T-helper 2 cell treated with Interferon-gamma antibody and Interleukin-4, amounts not matched to agents 5 μg/mL and 100 μg/mL, for 36 hours (primary cell): ENCODE measurements at regions not wholly inside any gene's neighbourhood (a gene's known extent, or its start where the extent isn't known, plus 50 kb on each side); places are given as distances from the start of the nearest gene placed in this dataset.
"Not testable (repeated sequence)": the region's sequence is repeated elsewhere in the genome, so short reads cannot be mapped to it uniquely, and the experiment has no call there.

Experiments
- DNase-seq: peaks from one replicate; pipeline ENCODE4 v3.0.0; 2021; ENCODE audit warnings: low spot score
- H3K27ac Mint-ChIP-seq: one replicate; pipeline ENCODE4 v1.8.0; 2021; ENCODE audit warnings: mild to moderate bottlenecking, mixed read lengths
- H3K27me3 Mint-ChIP-seq: one replicate; pipeline ENCODE4 v1.8.0; 2021; ENCODE audit warnings: low read depth, mixed read lengths
- H3K36me3 Mint-ChIP-seq: one replicate; pipeline ENCODE4 v1.8.0; 2021; ENCODE audit warnings: low read depth, mixed read lengths
- H3K4me1 Mint-ChIP-seq: one replicate; pipeline ENCODE4 v1.8.0; 2021; ENCODE audit warnings: low read depth, mixed read lengths
- H3K4me3 Mint-ChIP-seq: one replicate; pipeline ENCODE4 v1.8.0; 2022; ENCODE audit warnings: mild to moderate bottlenecking, moderate library complexity, mixed read lengths
- H3K9me3 Mint-ChIP-seq: one replicate; pipeline ENCODE4 v1.8.0; 2021; ENCODE audit warnings: mixed read lengths

DNA sequence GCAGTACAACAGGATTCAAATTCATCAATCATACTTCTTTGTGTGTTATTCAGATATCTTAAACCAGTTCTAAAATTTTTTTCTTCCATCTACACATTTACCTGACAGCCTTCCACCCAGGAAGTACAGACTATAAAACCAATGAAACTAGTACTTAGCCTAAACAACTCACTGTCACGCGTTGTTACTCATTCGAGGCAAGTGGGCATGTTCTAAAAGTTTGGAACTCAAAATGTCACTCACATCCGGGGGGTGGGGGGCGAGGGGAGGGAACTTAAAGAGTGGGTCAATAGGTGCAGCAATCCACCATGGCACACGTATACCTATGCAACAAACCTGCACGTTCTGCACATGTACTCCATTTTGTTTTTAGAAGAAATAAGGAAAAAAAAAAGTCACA is 90.4 kb upstream of the PLEKHM1 start:
- Mint-ChIP-seq H3K27ac (no peak overlapping the region), H3K9me3 (no peaks in the 10 kb centered on the region), H3K4me1 (peaks cover 53% of the 10 kb centered on the region), H3K4me3 (no peak overlapping the region), H3K36me3 (peaks cover 39% of the 10 kb centered on the region), H3K27me3 (no peaks in the 10 kb centered on the region)
- no peak for DNase-seq

DNA sequence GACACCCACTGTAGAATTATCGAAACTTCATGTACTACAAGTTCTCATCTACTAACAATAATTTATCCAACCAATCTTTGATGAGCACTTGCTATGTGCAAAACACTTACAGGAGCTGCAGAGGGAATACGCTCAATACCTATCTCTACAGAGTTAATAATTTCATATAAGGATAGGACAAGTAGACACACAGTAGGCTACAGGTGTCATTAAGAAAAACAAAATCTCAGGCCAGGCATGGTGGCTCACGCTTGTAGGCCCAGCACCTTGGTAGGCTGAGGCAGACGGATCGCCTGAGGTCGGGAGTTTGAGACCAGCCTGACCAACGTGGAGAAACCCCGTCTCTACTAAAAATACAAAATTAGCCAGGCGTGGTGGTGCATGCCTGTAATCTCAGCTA is 91.3 kb upstream of the PLEKHM1 start:
- Mint-ChIP-seq H3K36me3 (peaks cover 34% of the 10 kb centered on the region), H3K9me3 (no peaks in the 10 kb centered on the region), H3K27ac (peak overlapping the region; percentile 42), H3K27me3 (no peaks in the 10 kb centered on the region), H3K4me3 (peak overlapping the region; percentile 8), H3K4me1 (peaks cover 47% of the 10 kb centered on the region)
- DNase-seq = no peak

DNA sequence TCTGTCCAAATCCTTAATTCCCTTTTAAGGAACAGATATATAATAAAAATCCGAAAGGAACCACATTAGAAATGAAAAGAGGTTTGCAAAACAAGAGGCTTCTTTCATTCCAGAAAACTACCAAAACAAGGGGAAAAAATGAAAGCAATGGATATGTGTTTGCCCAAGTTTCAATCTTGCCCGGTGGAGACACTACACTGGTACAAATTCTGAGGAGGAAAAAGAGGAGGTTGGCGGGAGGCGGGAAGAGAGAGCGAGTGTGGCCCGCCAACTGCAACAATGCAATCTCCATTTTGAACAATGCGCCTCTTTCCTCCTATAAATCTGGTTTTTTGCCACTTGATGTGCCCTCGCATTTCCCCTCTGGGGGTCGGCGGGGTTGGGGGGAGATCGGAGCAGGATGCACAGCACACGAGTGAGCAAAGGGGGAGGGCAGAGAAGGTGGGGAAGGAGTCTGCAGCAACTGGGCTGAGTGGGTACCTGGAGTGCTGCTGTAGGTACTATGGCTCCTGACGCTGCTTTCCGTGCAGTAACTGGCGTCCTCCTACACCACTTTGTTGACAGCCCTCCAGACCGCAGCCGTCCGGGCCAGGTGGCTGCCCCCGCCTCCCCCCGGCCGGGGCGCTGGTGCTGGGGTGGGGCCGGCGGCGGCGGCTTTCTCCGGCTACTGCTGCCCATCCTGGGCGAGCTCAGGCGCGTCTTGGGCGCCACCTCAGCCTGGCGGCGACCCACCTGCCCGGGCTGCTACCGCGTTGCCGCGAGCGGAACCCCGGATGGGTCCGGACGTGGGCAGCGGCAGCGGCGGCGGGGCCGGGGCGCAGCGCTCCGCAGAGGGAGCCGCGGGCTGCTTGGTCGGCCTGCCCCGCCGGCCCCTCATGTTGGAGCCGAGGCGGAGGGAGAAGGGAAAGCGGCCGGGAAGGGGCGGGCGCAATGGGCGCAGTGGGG is 93.8 kb upstream of the PLEKHM1 start:
- H3K27me3 Mint-ChIP-seq = no peaks in the 10 kb centered on the region

DNA sequence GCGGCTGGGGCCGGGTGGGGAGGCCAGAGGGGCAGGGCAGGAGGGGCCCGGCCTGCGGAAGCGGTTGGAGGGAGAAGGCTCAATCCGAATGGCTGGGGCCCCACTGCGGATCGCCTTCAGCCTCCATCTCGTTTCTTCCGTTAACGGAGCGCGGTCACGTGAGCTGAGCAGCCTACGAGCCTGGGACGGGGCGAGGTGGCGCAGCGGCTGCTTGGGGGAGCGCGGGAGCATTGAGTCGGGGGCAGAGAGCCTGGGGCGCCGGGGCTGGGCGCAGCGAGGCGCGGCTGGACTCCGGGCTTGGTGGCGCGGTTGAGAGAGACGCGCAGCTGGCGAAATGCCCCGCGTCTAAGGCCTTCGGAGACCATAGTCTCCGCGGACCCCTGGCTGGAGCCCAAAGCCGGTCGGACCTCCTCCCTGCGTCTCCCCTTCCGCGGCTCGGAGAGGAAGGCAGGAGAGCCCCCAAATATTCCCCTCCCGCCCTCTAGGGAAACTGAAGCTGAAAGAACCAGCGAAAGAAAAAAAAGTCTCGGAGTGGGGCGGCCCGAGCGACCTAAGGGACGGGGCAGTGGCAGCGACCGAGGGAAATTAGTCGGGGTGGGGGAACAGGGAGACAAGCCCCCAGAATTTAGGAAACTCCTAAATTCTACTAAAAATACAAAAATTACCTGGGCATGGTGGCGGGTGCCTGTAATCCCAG is 94.7 kb upstream of the PLEKHM1 start:
- DNase-seq = peak; percentile 89
- peaks cover 21% of the 10 kb centered on the region for H3K36me3 Mint-ChIP-seq
- H3K27me3 Mint-ChIP-seq, H3K9me3 Mint-ChIP-seq: not testable (repeated sequence)
- peak overlapping the region; percentile 93 for H3K4me3 Mint-ChIP-seq
- peaks cover 32% of the 10 kb centered on the region for H3K4me1 Mint-ChIP-seq
- H3K27ac Mint-ChIP-seq = peak overlapping the region; percentile 99

More for the DNA sequence above, 93.8 kb upstream of the PLEKHM1 start:
- peak; percentile 83 for DNase-seq
- Mint-ChIP-seq H3K9me3 (no peaks in the 10 kb centered on the region), H3K4me3 (peak overlapping the region; percentile 93), H3K4me1 (peaks cover 40% of the 10 kb centered on the region), H3K27ac (peak overlapping the region; percentile 99), H3K36me3 (peaks cover 27% of the 10 kb centered on the region)

DNA sequence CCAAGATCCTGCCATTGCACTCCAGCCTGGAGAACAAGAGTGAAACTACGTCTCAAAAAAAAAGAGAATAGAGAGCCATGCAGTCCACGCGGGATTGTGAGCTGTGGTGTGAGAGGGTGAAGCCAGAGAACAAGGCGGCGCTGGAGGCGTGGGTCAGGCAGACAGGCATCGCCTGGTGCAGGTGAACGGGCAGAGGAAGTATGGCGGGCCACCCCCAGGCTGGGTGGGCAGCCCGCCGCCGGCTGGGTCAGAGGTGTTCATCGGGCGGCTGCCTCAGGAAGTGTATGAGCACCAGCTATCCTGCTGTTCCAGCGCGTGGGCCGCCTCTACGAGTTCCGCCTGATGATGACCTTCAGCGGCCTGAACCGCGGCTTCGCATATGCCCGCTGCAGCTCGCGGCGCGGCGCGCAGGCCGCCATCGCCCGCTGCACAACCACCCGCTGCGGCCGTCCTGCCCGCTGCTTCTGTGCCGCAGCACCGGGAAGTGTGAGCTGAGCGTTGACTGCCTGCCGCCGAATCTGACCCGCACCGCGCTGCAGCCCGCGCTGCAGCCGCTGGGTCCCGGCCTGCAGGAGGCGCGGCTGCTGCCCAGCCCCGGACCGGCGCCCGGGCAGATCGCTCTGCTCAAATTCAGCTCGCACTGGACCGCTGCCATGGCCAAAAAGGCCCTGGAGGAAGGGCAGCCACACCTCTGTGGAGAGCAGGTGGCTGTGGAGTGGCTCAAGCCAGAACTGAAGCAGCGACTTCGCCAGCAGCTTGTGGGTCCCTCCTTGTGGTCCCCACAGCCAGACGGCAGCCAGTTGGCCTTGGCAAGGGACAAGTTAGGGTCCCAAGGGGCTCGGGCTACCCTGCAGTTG is 95.5 kb upstream of the PLEKHM1 start:
- peak overlapping the region; percentile 99 for H3K27ac Mint-ChIP-seq
- DNase-seq = peak; percentile 43
- H3K4me1 Mint-ChIP-seq = peaks cover 29% of the 10 kb centered on the region
- not testable (repeated sequence) for H3K27me3 Mint-ChIP-seq, H3K9me3 Mint-ChIP-seq
- H3K4me3 Mint-ChIP-seq = peak overlapping the region; percentile 93
- peaks cover 18% of the 10 kb centered on the region for H3K36me3 Mint-ChIP-seq

DNA sequence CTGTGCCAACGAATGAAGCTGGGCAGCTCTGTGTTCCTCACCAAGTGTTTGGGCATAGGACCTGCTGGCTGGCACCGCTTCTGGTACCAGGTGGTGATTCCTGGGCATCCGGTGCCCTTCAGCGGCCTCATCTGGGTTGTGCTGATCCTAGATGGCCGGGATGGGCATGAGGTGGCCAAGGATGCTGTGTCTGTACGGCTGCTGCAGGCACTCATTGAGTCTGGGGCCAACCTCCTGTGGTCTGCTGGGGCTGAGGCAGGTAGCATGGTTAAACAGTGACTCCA is 96.1 kb upstream of the PLEKHM1 start:
- H3K4me3 Mint-ChIP-seq, H3K9me3 Mint-ChIP-seq, DNase-seq, H3K27me3 Mint-ChIP-seq, H3K27ac Mint-ChIP-seq: not testable (repeated sequence)
- peaks cover 25% of the 10 kb centered on the region for H3K4me1 Mint-ChIP-seq
- peaks cover 14% of the 10 kb centered on the region for H3K36me3 Mint-ChIP-seq

DNA sequence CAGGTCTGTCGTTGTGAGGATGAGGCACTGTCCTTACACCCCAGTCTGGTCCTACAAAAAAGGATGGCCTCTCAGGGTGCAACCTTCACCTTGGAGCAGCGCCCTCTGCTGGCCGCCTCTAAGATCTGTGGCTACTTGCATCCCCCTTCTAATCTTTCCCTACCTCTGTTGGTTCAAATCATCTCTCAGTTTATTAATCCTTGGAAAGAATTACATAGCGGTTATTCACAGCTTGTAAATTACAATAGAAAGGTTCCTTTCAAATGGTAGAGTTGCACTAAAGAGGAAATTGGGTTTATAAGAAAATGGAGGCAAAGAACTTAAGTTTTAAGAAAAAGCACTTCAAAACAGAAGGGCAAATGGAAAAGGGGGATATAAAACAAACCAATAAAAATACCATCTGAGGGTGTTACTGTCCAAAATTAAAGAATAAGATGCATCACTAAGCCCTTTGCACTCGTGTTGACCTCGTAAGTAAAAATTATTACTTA is 102.0 kb upstream of the PLEKHM1 start:
- H3K9me3 Mint-ChIP-seq, H3K4me3 Mint-ChIP-seq, H3K4me1 Mint-ChIP-seq, H3K36me3 Mint-ChIP-seq, H3K27ac Mint-ChIP-seq: not testable (repeated sequence)
- peaks cover 19% of the 10 kb centered on the region for H3K27me3 Mint-ChIP-seq
- peak; percentile 67 for DNase-seq

DNA sequence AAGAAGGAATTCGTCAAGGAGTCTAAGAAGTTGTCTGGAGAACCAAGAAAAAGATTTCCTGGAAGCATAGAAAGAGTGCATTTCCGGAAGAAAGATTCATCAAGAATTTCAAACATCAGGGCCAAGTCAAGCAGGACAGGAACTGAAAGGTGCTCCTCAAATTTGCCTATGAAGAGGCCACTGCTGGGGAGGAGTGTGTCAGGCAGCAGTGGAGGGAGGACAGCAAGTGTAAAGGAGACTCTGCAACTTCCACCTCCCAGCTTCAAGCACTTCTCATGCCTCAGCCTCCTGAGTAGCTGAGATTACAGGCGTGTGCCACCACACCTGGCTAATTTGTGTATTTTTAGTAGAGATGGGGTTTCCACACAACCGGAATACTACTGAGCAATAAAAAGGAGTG is 105.8 kb upstream of the PLEKHM1 start:
- H3K27ac Mint-ChIP-seq, H3K4me3 Mint-ChIP-seq, H3K4me1 Mint-ChIP-seq, H3K9me3 Mint-ChIP-seq, H3K36me3 Mint-ChIP-seq, DNase-seq: not testable (repeated sequence)
- peaks cover 22% of the 10 kb centered on the region for H3K27me3 Mint-ChIP-seq

DNA sequence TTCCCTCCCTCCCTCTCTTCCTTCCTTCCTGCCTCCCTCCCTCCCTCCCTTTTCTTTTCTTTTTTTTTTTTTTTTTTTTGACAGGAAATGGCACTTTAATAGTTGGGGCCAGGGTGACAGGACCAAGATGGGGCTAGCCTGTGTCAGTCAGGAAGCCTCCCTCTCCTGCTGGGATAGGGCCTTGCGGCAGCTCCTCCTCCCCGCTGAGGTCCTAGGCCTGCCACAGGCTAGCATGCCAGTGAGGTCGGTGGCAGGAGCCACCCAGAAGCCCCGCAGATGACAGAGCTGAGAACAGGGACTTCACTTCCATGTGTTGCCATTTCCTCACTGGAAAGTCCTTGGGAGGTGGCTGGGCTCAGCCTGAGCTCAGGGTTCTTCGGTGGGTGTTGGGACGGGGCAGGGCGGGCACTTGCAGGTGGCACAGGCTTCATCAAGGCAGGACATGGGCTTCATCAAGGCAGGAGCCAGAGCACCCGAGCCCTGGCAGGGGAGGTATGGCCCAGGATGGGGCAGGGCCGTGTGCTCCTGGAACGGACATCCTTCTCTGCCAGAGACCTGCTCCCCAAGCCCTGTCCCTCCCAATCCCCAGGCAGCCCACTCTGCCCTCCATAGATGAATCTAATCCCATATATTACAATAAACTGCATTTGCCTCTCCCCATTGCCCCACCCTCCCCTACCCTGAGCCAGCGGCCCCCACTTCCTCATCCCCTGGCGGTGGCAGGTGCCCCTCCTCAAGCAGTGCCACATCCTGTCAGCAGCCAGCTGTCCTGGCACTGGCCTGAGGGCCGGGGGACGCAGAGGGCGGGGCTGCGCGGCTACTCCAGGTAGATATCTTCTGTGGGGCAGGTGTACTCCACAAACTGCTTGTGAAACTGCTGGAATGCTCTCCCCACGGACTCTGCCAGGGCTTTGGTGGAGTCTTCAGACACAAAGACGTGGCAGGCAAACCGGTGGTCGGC is 109.8 kb upstream of the PLEKHM1 start:
- not testable (repeated sequence) for H3K27ac Mint-ChIP-seq, H3K4me1 Mint-ChIP-seq, H3K4me3 Mint-ChIP-seq, H3K9me3 Mint-ChIP-seq, H3K27me3 Mint-ChIP-seq, DNase-seq, H3K36me3 Mint-ChIP-seq

DNA sequence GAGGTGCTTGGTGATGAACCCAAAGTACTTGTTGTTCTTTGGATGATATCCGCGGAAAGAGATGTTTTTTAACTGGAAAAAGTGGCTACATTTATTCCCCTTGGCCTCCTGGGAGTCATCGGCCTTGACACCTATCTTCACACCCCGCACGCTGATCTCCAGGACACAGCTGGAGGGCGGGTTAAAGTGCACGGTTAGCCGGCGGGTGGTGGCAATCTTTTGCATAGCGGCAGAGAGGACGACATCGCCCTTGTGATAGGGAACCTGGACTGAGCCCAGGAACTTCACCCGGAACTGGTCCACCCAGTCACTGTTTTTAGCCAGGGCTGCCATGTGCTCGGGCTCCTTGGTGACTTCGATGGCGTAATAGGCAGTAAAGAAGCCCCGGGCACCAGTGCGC is 110.5 kb upstream of the PLEKHM1 start:
- not testable (repeated sequence) for DNase-seq, H3K36me3 Mint-ChIP-seq, H3K9me3 Mint-ChIP-seq, H3K4me1 Mint-ChIP-seq, H3K27me3 Mint-ChIP-seq, H3K27ac Mint-ChIP-seq, H3K4me3 Mint-ChIP-seq

DNA sequence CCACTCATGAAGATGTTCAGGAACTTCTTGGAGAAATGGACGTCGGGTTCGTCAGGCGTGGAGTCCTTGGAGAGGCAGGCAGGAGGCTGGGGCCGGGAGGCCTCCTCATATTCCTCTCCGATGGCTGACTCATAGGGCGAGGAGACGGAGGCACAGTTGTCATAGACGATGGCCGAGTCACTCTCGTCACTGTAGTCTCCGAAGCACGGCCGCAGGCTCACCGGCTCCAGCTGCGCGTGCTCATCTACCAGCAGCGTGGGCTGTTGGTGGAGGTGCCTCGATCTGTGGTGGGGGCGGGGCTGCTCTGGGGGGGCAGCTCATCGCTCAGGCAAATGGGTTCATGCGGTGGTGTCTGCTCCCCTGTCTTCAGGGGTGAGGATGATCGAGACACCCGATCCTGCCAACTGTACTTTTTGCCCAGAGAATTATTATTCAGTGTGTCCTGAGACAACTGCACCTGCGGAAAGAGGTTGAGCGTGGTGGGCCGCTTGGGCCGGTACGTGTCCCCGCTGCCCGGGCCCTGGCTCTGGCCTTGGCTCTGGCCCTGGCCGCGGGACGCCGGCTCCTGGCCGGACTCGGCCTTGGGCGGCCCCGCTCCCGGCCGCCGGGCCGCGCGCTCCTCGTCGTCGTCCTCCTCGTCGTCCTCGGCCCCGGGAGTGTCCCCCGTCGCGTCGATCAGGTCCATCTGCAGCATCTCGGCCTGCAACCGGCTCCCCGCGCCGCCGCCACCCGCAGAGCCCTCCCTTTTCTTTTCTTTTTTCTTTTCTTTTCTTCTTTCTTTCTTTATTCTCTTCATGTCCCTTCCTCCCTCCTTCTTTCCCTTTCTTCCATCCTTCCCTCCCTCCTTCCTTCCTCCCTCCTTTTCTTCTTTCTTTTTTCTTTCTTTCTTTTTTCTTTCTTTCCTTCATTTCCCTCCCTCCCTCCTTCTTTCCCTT is 111.4 kb upstream of the PLEKHM1 start:
- not testable (repeated sequence) for H3K36me3 Mint-ChIP-seq, H3K4me1 Mint-ChIP-seq, H3K27ac Mint-ChIP-seq, H3K27me3 Mint-ChIP-seq, H3K4me3 Mint-ChIP-seq, DNase-seq, H3K9me3 Mint-ChIP-seq

DNA sequence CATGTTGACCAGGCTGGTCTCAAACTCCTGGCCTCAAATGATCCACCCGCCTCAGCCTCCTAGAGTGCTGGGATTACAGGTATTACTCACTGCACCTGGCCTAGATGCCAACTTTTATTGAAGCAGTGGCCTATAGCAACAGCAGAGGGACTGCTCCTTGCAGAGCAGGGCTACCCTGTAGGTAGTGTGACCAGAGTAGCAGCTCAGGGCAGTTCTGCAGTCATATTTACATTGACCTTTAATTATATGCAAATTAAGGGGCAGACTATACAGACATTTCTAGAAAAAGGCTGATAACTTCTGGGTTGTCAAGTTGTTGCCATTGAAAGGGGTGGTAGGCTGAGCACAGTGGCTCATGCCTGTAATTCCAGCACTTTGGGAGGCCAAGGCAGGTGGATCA is 115.2 kb upstream of the PLEKHM1 start:
- H3K27me3 Mint-ChIP-seq, DNase-seq, H3K4me3 Mint-ChIP-seq, H3K9me3 Mint-ChIP-seq, H3K4me1 Mint-ChIP-seq, H3K36me3 Mint-ChIP-seq, H3K27ac Mint-ChIP-seq: not testable (repeated sequence)
